T-helper 1 cell treated with Interleukin-12 subunit alpha and Interleukin-12 subunit beta and Interleukin-4 antibody, amounts not matched to agents 30 μg/mL and 1 μg/mL, for 36 hours (primary cell): ENCODE measurements at regions not wholly inside any gene's neighbourhood (a gene's known extent, or its start where the extent isn't known, plus 50 kb on each side); places are given as distances from the start of the nearest gene placed in this dataset.

Experiments
- H3K27ac Mint-ChIP-seq: one replicate; pipeline ENCODE4 v1.8.0; 2021; ENCODE audit warnings: mild to moderate bottlenecking, mixed read lengths
- H3K27me3 Mint-ChIP-seq: one replicate; pipeline ENCODE4 v1.8.0; 2021; ENCODE audit warnings: low read depth, mixed read lengths
- H3K36me3 Mint-ChIP-seq: one replicate; pipeline ENCODE4 v1.8.0; 2021; ENCODE audit warnings: low read depth, mixed read lengths
- H3K4me1 Mint-ChIP-seq: one replicate; pipeline ENCODE4 v1.8.0; 2021; ENCODE audit warnings: low read depth, mixed read lengths
- H3K4me3 Mint-ChIP-seq: one replicate; pipeline ENCODE4 v1.8.0; 2021; ENCODE audit warnings: mild to moderate bottlenecking, moderate library complexity, mixed read lengths
- H3K9me3 Mint-ChIP-seq: one replicate; pipeline ENCODE4 v1.8.0; 2021; ENCODE audit warnings: mixed read lengths

- Mint-ChIP-seq H3K4me3 (no peak overlapping the region), H3K9me3 (peaks cover 1% of the 10 kb centered on the region), H3K27ac (no peak overlapping the region), H3K36me3 (no peaks in the 10 kb centered on the region), H3K4me1 (no peaks in the 10 kb centered on the region), H3K27me3 (no peaks in the 10 kb centered on the region)
Measured at GRCh38 chr7:10106609-10107008, 867.1 kb upstream of the PHF14 start.

- Mint-ChIP-seq H3K4me3 (no peak overlapping the region), H3K9me3 (peaks cover 4% of the 10 kb centered on the region), H3K36me3 (no peaks in the 10 kb centered on the region), H3K27ac (no peak overlapping the region), H3K4me1 (no peaks in the 10 kb centered on the region), H3K27me3 (no peaks in the 10 kb centered on the region)
Measured at GRCh38 chr7:10116511-10116910, 857.2 kb upstream of the PHF14 start.

- Mint-ChIP-seq H3K36me3 (no peaks in the 10 kb centered on the region), H3K27me3 (no peaks in the 10 kb centered on the region), H3K27ac (no peak overlapping the region), H3K4me3 (no peak overlapping the region), H3K4me1 (no peaks in the 10 kb centered on the region), H3K9me3 (peaks cover 4% of the 10 kb centered on the region)
Measured at GRCh38 chr7:10117815-10118214, 855.9 kb upstream of the PHF14 start.

GRCh38 chr7:10120936-10121335, 852.7 kb upstream of the PHF14 start:
- Mint-ChIP-seq H3K27me3 (no peaks in the 10 kb centered on the region), H3K4me1 (no peaks in the 10 kb centered on the region), H3K36me3 (no peaks in the 10 kb centered on the region), H3K27ac (no peak overlapping the region), H3K9me3 (peaks cover 4% of the 10 kb centered on the region), H3K4me3 (no peak overlapping the region)

GRCh38 chr7:10121631-10122030, 852.0 kb upstream of the PHF14 start:
- H3K4me3 Mint-ChIP-seq = no peak overlapping the region
- no peak overlapping the region for H3K27ac Mint-ChIP-seq
- no peaks in the 10 kb centered on the region for H3K4me1 Mint-ChIP-seq
- H3K27me3 Mint-ChIP-seq = no peaks in the 10 kb centered on the region
- H3K9me3 Mint-ChIP-seq = peaks cover 4% of the 10 kb centered on the region
- no peaks in the 10 kb centered on the region for H3K36me3 Mint-ChIP-seq

- no peaks in the 10 kb centered on the region for H3K27me3 Mint-ChIP-seq
- H3K4me1 Mint-ChIP-seq = no peaks in the 10 kb centered on the region
- H3K36me3 Mint-ChIP-seq = no peaks in the 10 kb centered on the region
- no peaks in the 10 kb centered on the region for H3K9me3 Mint-ChIP-seq
- no peak overlapping the region for H3K4me3 Mint-ChIP-seq
- H3K27ac Mint-ChIP-seq = no peak overlapping the region
Measured at GRCh38 chr7:10122551-10123100, 851.0 kb upstream of the PHF14 start.

GRCh38 chr7:10128748-10129147, 844.9 kb upstream of the PHF14 start:
- no peaks in the 10 kb centered on the region for H3K9me3 Mint-ChIP-seq
- no peaks in the 10 kb centered on the region for H3K4me1 Mint-ChIP-seq
- H3K27ac Mint-ChIP-seq = no peak overlapping the region
- H3K4me3 Mint-ChIP-seq = no peak overlapping the region
- no peaks in the 10 kb centered on the region for H3K27me3 Mint-ChIP-seq
- no peaks in the 10 kb centered on the region for H3K36me3 Mint-ChIP-seq

- no peak overlapping the region for H3K27ac Mint-ChIP-seq
- no peaks in the 10 kb centered on the region for H3K36me3 Mint-ChIP-seq
- H3K27me3 Mint-ChIP-seq = no peaks in the 10 kb centered on the region
- no peak overlapping the region for H3K4me3 Mint-ChIP-seq
- no peaks in the 10 kb centered on the region for H3K9me3 Mint-ChIP-seq
- H3K4me1 Mint-ChIP-seq = no peaks in the 10 kb centered on the region
Measured at GRCh38 chr7:10138087-10138854, 835.4 kb upstream of the PHF14 start.

- H3K9me3 Mint-ChIP-seq = no peaks in the 10 kb centered on the region
- no peak overlapping the region for H3K4me3 Mint-ChIP-seq
- H3K27ac Mint-ChIP-seq = no peak overlapping the region
- H3K36me3 Mint-ChIP-seq = no peaks in the 10 kb centered on the region
- H3K27me3 Mint-ChIP-seq = no peaks in the 10 kb centered on the region
- no peaks in the 10 kb centered on the region for H3K4me1 Mint-ChIP-seq
Measured at GRCh38 chr7:10146271-10146670, 827.4 kb upstream of the PHF14 start.

- Mint-ChIP-seq H3K27me3 (no peaks in the 10 kb centered on the region), H3K9me3 (peaks cover 10% of the 10 kb centered on the region), H3K4me3 (no peak overlapping the region), H3K4me1 (no peaks in the 10 kb centered on the region), H3K36me3 (no peaks in the 10 kb centered on the region), H3K27ac (no peak overlapping the region)
Measured at GRCh38 chr7:10156972-10157371, 816.7 kb upstream of the PHF14 start.

- Mint-ChIP-seq H3K36me3 (no peaks in the 10 kb centered on the region), H3K4me1 (no peaks in the 10 kb centered on the region), H3K27ac (no peak overlapping the region), H3K27me3 (no peaks in the 10 kb centered on the region), H3K9me3 (peaks cover 3% of the 10 kb centered on the region), H3K4me3 (no peak overlapping the region)
Measured at GRCh38 chr7:10181996-10182395, 791.7 kb upstream of the PHF14 start.

- Mint-ChIP-seq H3K36me3 (no peaks in the 10 kb centered on the region), H3K27me3 (no peaks in the 10 kb centered on the region)
Measured at GRCh38 chr7:10192074-10192473, 781.6 kb upstream of the PHF14 start.

GRCh38 chr7:10205696-10206095, 768.0 kb upstream of the PHF14 start:
- no peaks in the 10 kb centered on the region for H3K9me3 Mint-ChIP-seq
- H3K27me3 Mint-ChIP-seq = no peaks in the 10 kb centered on the region
- H3K4me1 Mint-ChIP-seq = no peaks in the 10 kb centered on the region
- no peak overlapping the region for H3K27ac Mint-ChIP-seq
- no peak overlapping the region for H3K4me3 Mint-ChIP-seq
- H3K36me3 Mint-ChIP-seq = no peaks in the 10 kb centered on the region

More at GRCh38 chr7:10192074-10192473, 781.6 kb upstream of the PHF14 start:
- Mint-ChIP-seq H3K27ac (no peak overlapping the region), H3K9me3 (no peaks in the 10 kb centered on the region), H3K4me3 (no peak overlapping the region), H3K4me1 (no peaks in the 10 kb centered on the region)

- H3K27ac Mint-ChIP-seq = no peak overlapping the region
- peaks cover 9% of the 10 kb centered on the region for H3K9me3 Mint-ChIP-seq
- no peaks in the 10 kb centered on the region for H3K36me3 Mint-ChIP-seq
- no peaks in the 10 kb centered on the region for H3K27me3 Mint-ChIP-seq
- H3K4me3 Mint-ChIP-seq = no peak overlapping the region
- no peaks in the 10 kb centered on the region for H3K4me1 Mint-ChIP-seq
Measured at GRCh38 chr7:10210000-10210399, 763.7 kb upstream of the PHF14 start.

- Mint-ChIP-seq H3K4me3 (no peak overlapping the region), H3K4me1 (no peaks in the 10 kb centered on the region)
Measured at GRCh38 chr7:10211016-10211415, 762.7 kb upstream of the PHF14 start.

More at GRCh38 chr7:10211016-10211415, 762.7 kb upstream of the PHF14 start:
- Mint-ChIP-seq H3K27me3 (no peaks in the 10 kb centered on the region), H3K27ac (no peak overlapping the region), H3K36me3 (no peaks in the 10 kb centered on the region), H3K9me3 (peaks cover 9% of the 10 kb centered on the region)
